ENCODE measurements at regions not wholly inside any gene's neighbourhood (a gene's known extent, or its start where the extent isn't known, plus 50 kb on each side); places are given as distances from the start of the nearest gene placed in this dataset.

DNA sequence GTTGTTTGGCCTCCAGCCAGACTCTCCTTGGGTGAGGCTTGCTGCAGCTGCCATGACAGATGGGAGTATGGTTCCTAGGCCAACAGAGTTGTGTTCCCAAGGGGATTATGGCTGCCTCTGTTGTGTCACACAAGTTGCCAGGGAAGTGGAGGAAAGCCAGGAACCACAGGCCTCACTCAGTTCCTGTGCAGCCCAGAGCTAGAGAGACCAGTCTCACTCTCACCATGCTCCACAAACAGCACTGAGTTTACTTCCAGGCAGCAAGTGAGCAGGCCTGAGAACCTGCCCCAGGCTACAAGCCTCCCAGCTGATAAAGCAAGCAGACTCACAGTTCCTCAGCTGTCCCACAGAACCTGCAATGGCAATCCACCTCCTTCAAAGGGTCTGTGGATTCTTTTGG lies 273.6 kb upstream of the TAS2R1 start:
- H3K4me3 ChIP-seq (ENCODE audit: low read depth, low read length) = no peak overlapping the region
- no peak for TF ChIP-seq CTCF (IDR thresholded peaks at IDR 0.05; ENCODE audit: insufficient read depth, low read depth, low read length, missing control alignments)
- DNase-seq (ENCODE audit: low read depth) = no peak

- H3K4me3 ChIP-seq (ENCODE audit: low read depth, low read length) = no peak overlapping the region
- DNase-seq (ENCODE audit: low read depth) = peak; percentile 46
- peak; percentile 51 for TF ChIP-seq CTCF (IDR thresholded peaks at IDR 0.05; ENCODE audit: insufficient read depth, low read depth, low read length, missing control alignments)
These were observed 268.2 kb upstream of the TAS2R1 start for GRCh38 chr5:9898319-9898718.

- TF ChIP-seq CTCF (IDR thresholded peaks at IDR 0.05; ENCODE audit: insufficient read depth, low read depth, low read length, missing control alignments) = no peak
- DNase-seq (ENCODE audit: low read depth) = no peak
- no peak overlapping the region for H3K4me3 ChIP-seq (ENCODE audit: low read depth, low read length)
These were observed 265.1 kb upstream of the TAS2R1 start for GRCh38 chr5:9895302-9895645.

DNA sequence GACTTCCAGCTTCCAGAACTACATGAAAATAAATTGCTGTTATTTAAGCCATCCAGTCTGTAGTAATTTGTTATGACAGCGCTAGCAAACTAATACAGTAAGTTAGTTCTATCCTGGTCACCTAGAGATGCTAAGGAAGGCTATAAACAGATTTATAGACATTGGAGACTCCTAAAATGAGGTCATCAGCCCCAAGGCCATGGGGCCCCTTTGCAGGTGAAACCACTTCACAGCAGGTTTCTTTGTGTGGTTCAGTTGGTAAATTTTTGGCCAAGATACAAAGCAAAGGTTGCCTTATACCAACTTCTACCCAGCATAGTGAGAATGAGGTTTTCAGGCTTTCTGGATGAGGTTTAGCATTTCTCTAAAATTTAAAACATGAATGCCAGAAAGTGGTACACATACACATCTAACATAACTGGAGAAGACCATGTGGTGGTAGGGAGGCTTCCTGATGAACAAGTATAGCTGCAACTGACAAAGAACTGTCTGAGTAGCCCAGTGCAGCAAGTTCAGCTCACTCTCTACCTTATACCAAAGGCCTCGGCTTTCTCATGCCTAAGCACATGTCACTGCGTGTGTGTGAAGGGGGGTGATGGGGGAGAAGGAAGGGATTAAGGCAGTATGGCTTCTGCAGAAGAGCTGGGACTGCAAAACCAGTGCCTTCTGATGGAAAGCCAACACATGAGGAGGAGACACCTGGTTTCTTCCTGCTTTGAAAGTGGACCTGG lies 264.6 kb upstream of the TAS2R1 start:
- DNase-seq (ENCODE audit: low read depth) = no peak
- H3K4me3 ChIP-seq (ENCODE audit: low read depth, low read length) = no peak overlapping the region
- TF ChIP-seq CTCF (IDR thresholded peaks at IDR 0.05; ENCODE audit: insufficient read depth, low read depth, low read length, missing control alignments) = no peak

DNA sequence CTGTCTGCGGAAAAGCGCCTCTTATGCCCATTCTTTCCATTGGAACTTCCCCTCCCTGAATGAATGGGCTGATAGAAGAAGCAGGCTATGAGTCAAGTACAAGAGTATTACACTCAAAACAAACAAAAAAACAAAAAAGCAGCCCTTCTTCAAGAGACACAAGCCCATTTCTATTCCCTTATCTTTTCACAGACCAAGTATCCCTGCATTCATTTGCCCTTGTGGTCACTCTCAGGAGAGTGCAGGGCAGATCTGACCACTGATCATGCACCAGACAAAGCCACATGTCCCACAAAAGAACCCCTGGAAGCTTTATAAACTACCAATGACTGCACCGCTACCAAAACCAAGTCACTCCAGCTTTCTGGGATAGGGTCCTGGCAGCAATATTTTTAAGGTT lies 262.5 kb upstream of the TAS2R1 start:
- no peak overlapping the region for H3K4me3 ChIP-seq (ENCODE audit: low read depth, low read length)
- DNase-seq (ENCODE audit: low read depth) = no peak
- TF ChIP-seq CTCF (IDR thresholded peaks at IDR 0.05; ENCODE audit: insufficient read depth, low read depth, low read length, missing control alignments) = no peak

GRCh38 chr5:9889511-9889910 lies 259.4 kb upstream of the TAS2R1 start:
- DNase-seq (ENCODE audit: low read depth) = no peak
- no peak overlapping the region for H3K4me3 ChIP-seq (ENCODE audit: low read depth, low read length)

More at GRCh38 chr5:9889511-9889910, 259.4 kb upstream of the TAS2R1 start:
- no peak for TF ChIP-seq CTCF (IDR thresholded peaks at IDR 0.05; ENCODE audit: insufficient read depth, low read depth, low read length, missing control alignments)
